SH-SY5Y (cell line): ENCODE measurements at regions not wholly inside any gene's neighbourhood (a gene's known extent, or its start where the extent isn't known, plus 50 kb on each side); places are given as distances from the start of the nearest gene placed in this dataset.

Experiments
- GATA2 ChIP-seq: IDR thresholded peaks from 2 replicates; pipeline ENCODE4 v1.6.1; 2011; ENCODE audit warnings: mild to moderate bottlenecking, low read depth, low read length
- GATA3 ChIP-seq: IDR thresholded peaks from 2 replicates; pipeline ENCODE4 v1.6.1; 2011; ENCODE audit warnings: low read depth, mild to moderate bottlenecking, low read length, moderate library complexity

- TF ChIP-seq GATA2 (no peak), GATA3 (no peak)
These were observed 754.1 kb downstream of the NR2F2 start for GRCh38 chr15:97084650-97085049.
